ENCODE measurements at regions not wholly inside any gene's neighbourhood (a gene's known extent, or its start where the extent isn't known, plus 50 kb on each side); places are given as distances from the start of the nearest gene placed in this dataset.

DNA sequence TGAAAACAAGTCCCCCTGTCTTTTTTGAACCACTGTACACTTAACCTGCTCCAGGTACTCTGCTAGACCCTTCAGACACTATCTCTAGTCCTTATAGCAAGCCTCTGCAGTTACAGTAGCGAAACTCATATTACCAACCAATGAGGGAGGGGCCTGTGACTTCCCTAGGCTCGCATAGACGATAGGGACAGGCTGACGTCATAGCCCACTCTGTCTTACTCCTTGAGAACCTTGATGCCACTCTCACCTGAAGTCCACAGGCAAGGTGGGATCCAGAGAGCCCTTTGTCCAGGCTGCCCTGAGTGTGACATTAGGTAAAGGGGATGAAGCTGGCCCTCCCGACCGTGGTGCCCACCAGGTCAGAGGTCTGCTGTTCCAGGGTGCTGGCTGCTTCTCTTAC is 65.3 kb downstream of the ACTBL2 start:
- no peak for ATAC-seq
- H3K4me3 ChIP-seq, result no peak overlapping the region

DNA sequence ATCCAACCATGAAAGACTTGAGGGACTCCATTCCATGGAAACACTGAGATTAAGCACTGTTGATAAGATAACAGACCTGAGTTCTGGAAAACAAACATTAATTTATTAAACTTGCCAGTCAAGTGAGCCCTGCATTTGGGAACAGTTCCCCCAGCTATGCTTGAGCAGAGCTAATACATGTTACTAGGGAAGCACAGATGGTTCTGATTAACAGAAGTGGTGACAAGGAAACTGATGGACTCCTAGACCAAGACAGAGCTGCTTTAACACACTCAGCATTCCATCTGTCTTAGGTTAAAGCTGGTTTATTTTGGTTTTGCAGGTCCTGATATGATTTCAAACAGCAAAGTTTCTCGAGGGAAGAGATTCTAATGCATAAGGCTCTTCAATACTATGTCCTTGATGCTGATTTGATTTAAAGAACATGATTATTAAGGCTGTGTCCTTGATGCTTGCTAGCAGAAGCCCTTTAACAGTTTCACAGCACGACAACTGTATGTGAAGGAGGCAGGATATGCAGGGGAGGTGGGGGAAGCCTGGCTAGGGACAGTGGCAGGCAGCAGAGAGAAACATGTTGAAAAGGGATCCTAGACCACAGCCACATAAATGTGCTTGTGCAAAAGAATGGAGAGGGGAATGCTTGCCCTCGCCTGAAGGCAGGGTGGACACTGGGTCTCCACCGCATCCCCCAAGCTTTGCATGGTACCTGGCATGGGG is 66.2 kb downstream of the ACTBL2 start:
- Histone ChIP-seq H3K4me1 (ENCODE audit: low read depth) (no peaks in the 10 kb centered on the region), H3K4me3 (no peak overlapping the region), H3K9me3 (no peaks in the 10 kb centered on the region), H3K36me3 (ENCODE audit: low read depth) (no peaks in the 10 kb centered on the region)
- ATAC-seq (no peak), DNase-seq (no peak)
- intact Hi-C loops (cut with DNase I, micrococcal nuclease), result no loop called here
- TF ChIP-seq CTCF (IDR thresholded peaks at IDR 0.05), result no peak

More for the DNA sequence above, 65.3 kb downstream of the ACTBL2 start:
- no peaks in the 10 kb centered on the region for H3K36me3 ChIP-seq (ENCODE audit: low read depth)
- intact Hi-C loops (cut with DNase I, micrococcal nuclease), result no loop called here
- H3K4me1 ChIP-seq (ENCODE audit: low read depth), result no peaks in the 10 kb centered on the region
- DNase-seq, result no peak
- no peak for TF ChIP-seq CTCF (IDR thresholded peaks at IDR 0.05)
- H3K9me3 ChIP-seq, result no peaks in the 10 kb centered on the region

GRCh38 chr5:57414857-57415256 is 67.8 kb downstream of the ACTBL2 start:
- H3K9me3 ChIP-seq, result no peaks in the 10 kb centered on the region
- no peaks in the 10 kb centered on the region for H3K36me3 ChIP-seq (ENCODE audit: low read depth)
- no peak for ATAC-seq
- DNase-seq, result no peak
- H3K4me3 ChIP-seq, result no peak overlapping the region
- intact Hi-C loops (cut with DNase I, micrococcal nuclease), result no loop called here
- TF ChIP-seq CTCF (IDR thresholded peaks at IDR 0.05), result no peak
- H3K4me1 ChIP-seq (ENCODE audit: low read depth), result no peaks in the 10 kb centered on the region

GRCh38 chr5:57414191-57414590 is 68.4 kb downstream of the ACTBL2 start:
- ATAC-seq (no peak), DNase-seq (no peak)
- no peak overlapping the region for H3K4me3 ChIP-seq
- H3K9me3 ChIP-seq, result no peaks in the 10 kb centered on the region
- TF ChIP-seq CTCF (IDR thresholded peaks at IDR 0.05), result no peak
- H3K36me3 ChIP-seq (ENCODE audit: low read depth), result no peaks in the 10 kb centered on the region
- no peaks in the 10 kb centered on the region for H3K4me1 ChIP-seq (ENCODE audit: low read depth)
- intact Hi-C loops (cut with DNase I, micrococcal nuclease), result no loop called here

DNA sequence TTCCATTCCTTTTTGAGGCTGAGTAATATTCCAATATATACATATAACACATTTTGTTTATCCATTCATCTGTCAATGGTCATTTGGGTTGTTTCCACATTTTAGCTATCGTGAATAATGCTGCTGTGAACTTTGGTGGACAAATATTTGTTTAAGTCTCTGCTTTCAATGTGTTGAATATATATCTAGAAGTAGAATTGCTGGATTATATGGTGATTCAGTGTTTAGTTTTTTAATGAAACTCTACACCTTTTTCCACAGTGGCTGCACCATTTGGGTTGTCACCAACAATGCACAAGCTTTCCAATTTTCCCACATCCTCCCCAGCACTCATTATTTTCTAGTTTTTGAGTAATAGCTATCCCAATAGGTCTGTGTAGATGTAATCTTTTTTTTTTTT is 69.5 kb downstream of the ACTBL2 start:
- no peak for TF ChIP-seq CTCF (IDR thresholded peaks at IDR 0.05)
- intact Hi-C loops (cut with DNase I, micrococcal nuclease), result no loop called here
- no peaks in the 10 kb centered on the region for H3K36me3 ChIP-seq (ENCODE audit: low read depth)
- H3K9me3 ChIP-seq, result no peaks in the 10 kb centered on the region
- ATAC-seq (no peak), DNase-seq (no peak)
- H3K4me1 ChIP-seq (ENCODE audit: low read depth), result no peaks in the 10 kb centered on the region
- no peak overlapping the region for H3K4me3 ChIP-seq

DNA sequence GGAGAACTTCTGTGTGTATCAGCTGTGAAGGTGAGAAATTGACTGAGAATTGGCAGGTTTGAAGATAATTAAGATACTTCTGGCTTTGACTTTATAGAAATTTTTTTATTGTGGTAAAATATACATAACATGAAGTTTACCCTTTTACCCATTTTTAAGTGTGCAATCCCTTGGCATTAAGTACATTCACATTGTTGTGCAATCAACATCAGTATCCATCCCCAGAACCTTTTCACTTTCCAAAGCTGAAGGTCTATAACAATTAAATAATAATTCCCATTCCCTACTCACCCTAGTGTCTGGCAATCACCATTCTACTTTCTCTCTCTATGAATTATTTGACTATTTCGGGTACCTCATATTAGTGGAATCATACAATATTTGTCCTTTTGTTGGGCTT is 69.9 kb downstream of the ACTBL2 start:
- DNase-seq, result no peak
- Histone ChIP-seq H3K9me3 (no peaks in the 10 kb centered on the region), H3K36me3 (ENCODE audit: low read depth) (no peaks in the 10 kb centered on the region), H3K4me1 (ENCODE audit: low read depth) (no peaks in the 10 kb centered on the region), H3K4me3 (no peak overlapping the region)
- intact Hi-C loops (cut with DNase I, micrococcal nuclease), result no loop called here
- no peak for ATAC-seq
- no peak for TF ChIP-seq CTCF (IDR thresholded peaks at IDR 0.05)
